ENCODE measurements at regions not wholly inside any gene's neighbourhood (a gene's known extent, or its start where the extent isn't known, plus 50 kb on each side); places are given as distances from the start of the nearest gene placed in this dataset.

DNA sequence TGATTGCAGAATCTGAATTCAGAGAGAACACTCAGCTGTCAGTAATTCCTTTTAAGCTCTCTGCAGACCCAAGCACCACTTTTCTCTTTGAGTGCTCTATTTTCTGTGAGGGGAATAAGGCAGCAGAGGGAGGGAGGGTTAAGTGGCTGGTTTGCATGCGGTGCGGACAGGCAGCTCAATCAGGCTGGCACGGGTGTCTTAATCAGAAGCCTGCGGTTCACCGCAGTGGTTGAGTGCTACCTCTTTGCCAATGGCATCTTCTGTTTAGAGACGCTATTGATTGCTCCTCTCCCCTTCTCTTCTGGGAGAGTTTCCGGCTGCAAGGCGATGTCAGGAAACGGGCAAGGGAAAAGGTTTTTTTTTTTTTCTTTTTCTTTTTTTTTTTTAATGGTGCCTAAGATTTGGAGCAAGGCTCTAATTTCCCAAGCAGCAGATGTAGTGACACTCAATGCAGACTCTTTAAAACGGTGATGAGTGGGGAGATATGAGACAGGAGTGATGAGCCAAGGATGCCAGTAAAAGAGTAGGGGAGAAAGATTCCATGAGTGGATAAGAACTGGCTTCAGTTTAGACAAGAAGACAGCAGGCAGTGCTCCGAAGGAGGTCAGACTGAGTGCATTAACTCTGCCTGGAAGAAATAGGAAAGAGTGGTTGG is 533.7 kb upstream of the SEL1L start:
- TF ChIP-seq, protein P1, sequence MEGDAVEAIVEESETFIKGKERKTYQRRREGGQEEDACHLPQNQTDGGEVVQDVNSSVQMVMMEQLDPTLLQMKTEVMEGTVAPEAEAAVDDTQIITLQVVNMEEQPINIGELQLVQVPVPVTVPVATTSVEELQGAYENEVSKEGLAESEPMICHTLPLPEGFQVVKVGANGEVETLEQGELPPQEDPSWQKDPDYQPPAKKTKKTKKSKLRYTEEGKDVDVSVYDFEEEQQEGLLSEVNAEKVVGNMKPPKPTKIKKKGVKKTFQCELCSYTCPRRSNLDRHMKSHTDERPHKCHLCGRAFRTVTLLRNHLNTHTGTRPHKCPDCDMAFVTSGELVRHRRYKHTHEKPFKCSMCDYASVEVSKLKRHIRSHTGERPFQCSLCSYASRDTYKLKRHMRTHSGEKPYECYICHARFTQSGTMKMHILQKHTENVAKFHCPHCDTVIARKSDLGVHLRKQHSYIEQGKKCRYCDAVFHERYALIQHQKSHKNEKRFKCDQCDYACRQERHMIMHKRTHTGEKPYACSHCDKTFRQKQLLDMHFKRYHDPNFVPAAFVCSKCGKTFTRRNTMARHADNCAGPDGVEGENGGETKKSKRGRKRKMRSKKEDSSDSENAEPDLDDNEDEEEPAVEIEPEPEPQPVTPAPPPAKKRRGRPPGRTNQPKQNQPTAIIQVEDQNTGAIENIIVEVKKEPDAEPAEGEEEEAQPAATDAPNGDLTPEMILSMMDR (IDR thresholded peaks at IDR 0.05; ENCODE audit: insufficient read depth, low read length, poor library complexity, severe bottlenecking), result no peak
- no peaks in the 10 kb centered on the region for H3K27me3 ChIP-seq (ENCODE audit: control insufficient read depth, insufficient read depth, low read length)
- no peak overlapping the region for H3K4me3 ChIP-seq (ENCODE audit: low read depth, low read length)
- no peak for DNase-seq (ENCODE audit: low read depth)
- no peaks in the 10 kb centered on the region for H3K36me3 ChIP-seq (ENCODE audit: control insufficient read depth, insufficient read depth, low read length)

DNA sequence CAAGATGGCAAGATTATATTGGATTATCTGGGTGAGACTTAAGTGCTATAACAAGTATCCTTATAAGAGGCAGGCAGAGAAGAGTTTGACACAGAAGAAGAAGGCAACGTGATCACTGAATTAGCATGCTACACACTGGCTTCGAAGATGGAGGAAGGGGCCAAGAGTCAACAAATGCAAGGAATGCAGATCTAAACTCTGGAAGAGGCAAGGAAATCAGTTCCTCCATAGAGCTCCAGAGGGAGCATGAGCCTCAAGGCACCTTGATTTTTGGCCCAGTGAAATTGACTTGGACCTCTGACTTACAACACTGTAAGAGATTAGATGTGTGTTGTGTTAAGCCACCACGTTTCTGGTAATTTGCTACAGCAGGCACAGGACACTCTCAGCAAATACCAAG is 536.4 kb upstream of the SEL1L start:
- Histone ChIP-seq H3K4me3 (ENCODE audit: low read depth, low read length) (no peak overlapping the region), H3K27me3 (ENCODE audit: control insufficient read depth, insufficient read depth, low read length) (no peaks in the 10 kb centered on the region), H3K36me3 (ENCODE audit: control insufficient read depth, insufficient read depth, low read length) (no peaks in the 10 kb centered on the region)
- DNase-seq (ENCODE audit: low read depth), result no peak
- TF ChIP-seq, protein P1 (IDR thresholded peaks at IDR 0.05; ENCODE audit: insufficient read depth, low read length, poor library complexity, severe bottlenecking), result no peak

GRCh38 chr14:82070753-82071152 is 537.1 kb upstream of the SEL1L start:
- TF ChIP-seq, protein P1 (IDR thresholded peaks at IDR 0.05; ENCODE audit: insufficient read depth, low read length, poor library complexity, severe bottlenecking), result no peak
- Histone ChIP-seq H3K27me3 (ENCODE audit: control insufficient read depth, insufficient read depth, low read length) (no peaks in the 10 kb centered on the region), H3K36me3 (ENCODE audit: control insufficient read depth, insufficient read depth, low read length) (no peaks in the 10 kb centered on the region), H3K4me3 (ENCODE audit: low read depth, low read length) (no peak overlapping the region)
- DNase-seq (ENCODE audit: low read depth), result no peak

DNA sequence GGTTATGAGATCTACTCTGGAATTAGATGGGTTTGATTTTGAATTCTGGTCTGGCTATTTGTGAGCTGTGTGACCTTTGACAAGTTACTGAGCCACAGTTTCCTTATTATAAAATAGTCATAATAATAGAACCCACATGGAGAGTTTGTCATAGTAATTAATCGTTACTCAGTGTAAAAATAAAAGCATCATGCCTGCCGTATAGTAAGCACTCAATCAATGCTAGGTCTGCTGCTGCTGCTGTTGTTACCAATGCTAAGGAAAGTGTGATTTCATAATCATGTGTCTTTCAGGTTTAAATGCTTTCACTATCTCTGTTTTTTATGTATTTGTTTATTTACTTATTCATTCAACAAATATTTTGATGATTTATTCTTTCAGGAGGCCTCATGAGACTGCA is 539.9 kb upstream of the SEL1L start:
- H3K4me3 ChIP-seq (ENCODE audit: low read depth, low read length), result no peak overlapping the region
- DNase-seq (ENCODE audit: low read depth), result no peak
- no peaks in the 10 kb centered on the region for H3K27me3 ChIP-seq (ENCODE audit: control insufficient read depth, insufficient read depth, low read length)
- H3K36me3 ChIP-seq (ENCODE audit: control insufficient read depth, insufficient read depth, low read length), result no peaks in the 10 kb centered on the region
- TF ChIP-seq, protein P1 (IDR thresholded peaks at IDR 0.05; ENCODE audit: insufficient read depth, low read length, poor library complexity, severe bottlenecking), result no peak

GRCh38 chr14:82075566-82075965 is 541.9 kb upstream of the SEL1L start:
- H3K36me3 ChIP-seq (ENCODE audit: control insufficient read depth, insufficient read depth, low read length), result no peaks in the 10 kb centered on the region
- no peak for DNase-seq (ENCODE audit: low read depth)
- TF ChIP-seq, protein P1 (IDR thresholded peaks at IDR 0.05; ENCODE audit: insufficient read depth, low read length, poor library complexity, severe bottlenecking), result no peak
- H3K27me3 ChIP-seq (ENCODE audit: control insufficient read depth, insufficient read depth, low read length), result no peaks in the 10 kb centered on the region
- no peak overlapping the region for H3K4me3 ChIP-seq (ENCODE audit: low read depth, low read length)

DNA sequence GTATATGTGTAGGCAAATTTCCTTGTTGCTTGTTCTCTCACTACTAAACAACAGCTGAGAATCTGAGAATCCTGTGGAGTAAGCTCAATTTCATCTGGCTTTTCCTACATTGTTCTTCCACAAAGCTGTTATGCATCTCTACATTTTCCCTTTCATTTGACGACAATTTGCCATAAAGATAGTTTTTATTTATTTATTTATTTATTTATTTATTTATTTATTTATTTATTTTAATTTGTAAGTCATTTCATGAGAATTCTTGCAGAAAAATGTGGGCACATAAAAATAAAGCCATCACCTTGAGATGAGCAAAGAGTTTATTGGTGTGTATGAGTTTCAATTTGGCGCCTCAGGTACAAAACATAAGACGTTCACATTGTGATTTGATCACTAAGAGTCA is 545.9 kb upstream of the SEL1L start:
- Histone ChIP-seq H3K27me3 (ENCODE audit: control insufficient read depth, insufficient read depth, low read length) (no peaks in the 10 kb centered on the region), H3K4me3 (ENCODE audit: low read depth, low read length) (no peak overlapping the region), H3K36me3 (ENCODE audit: control insufficient read depth, insufficient read depth, low read length) (no peaks in the 10 kb centered on the region)
- no peak for DNase-seq (ENCODE audit: low read depth)
- TF ChIP-seq, protein P1 (IDR thresholded peaks at IDR 0.05; ENCODE audit: insufficient read depth, low read length, poor library complexity, severe bottlenecking), result no peak

Measured in kidney epithelial cell (primary cell).